ENCODE measurements at regions not wholly inside any gene's neighbourhood (a gene's known extent, or its start where the extent isn't known, plus 50 kb on each side); places are given as distances from the start of the nearest gene placed in this dataset.

DNA sequence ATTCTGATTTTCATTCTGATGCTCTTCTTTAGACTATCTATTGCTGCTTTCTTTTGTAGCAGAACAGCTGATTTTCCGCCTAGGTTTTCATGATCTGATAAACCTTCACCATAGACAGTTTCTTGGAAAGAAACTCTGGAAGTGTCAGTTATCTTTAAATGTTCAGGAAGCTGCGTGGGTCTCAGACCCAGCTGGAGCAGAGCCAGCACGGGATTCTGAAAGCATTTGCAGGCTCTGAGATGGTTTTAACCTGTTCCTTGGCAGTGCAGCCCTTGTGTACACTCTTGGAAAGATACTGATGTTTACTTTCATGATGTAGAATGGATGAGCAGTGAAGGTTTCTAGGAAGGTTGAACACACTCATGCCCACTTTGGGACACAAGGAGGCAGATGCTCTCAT is 178.0 kb upstream of the DMRT1 start:
- Histone ChIP-seq H3K27me3 (ENCODE audit: control insufficient read depth, insufficient read depth, low read length, poor library complexity, severe bottlenecking) (no peaks in the 10 kb centered on the region), H3K4me3 (ENCODE audit: low read length) (no peak overlapping the region), H3K36me3 (ENCODE audit: control insufficient read depth, insufficient read depth, low read length) (no peaks in the 10 kb centered on the region), H3K9ac (ENCODE audit: extremely low read depth, low read length, poor library complexity, severe bottlenecking) (no peak overlapping the region), H3K4me1 (ENCODE audit: control insufficient read depth, insufficient read depth, low read length) (no peaks in the 10 kb centered on the region), H3K9me3 (ENCODE audit: control insufficient read depth, low read length) (peaks cover 2% of the 10 kb centered on the region), H3K27ac (ENCODE audit: low read depth, low read length) (no peak overlapping the region)
- TF ChIP-seq, protein P1, sequence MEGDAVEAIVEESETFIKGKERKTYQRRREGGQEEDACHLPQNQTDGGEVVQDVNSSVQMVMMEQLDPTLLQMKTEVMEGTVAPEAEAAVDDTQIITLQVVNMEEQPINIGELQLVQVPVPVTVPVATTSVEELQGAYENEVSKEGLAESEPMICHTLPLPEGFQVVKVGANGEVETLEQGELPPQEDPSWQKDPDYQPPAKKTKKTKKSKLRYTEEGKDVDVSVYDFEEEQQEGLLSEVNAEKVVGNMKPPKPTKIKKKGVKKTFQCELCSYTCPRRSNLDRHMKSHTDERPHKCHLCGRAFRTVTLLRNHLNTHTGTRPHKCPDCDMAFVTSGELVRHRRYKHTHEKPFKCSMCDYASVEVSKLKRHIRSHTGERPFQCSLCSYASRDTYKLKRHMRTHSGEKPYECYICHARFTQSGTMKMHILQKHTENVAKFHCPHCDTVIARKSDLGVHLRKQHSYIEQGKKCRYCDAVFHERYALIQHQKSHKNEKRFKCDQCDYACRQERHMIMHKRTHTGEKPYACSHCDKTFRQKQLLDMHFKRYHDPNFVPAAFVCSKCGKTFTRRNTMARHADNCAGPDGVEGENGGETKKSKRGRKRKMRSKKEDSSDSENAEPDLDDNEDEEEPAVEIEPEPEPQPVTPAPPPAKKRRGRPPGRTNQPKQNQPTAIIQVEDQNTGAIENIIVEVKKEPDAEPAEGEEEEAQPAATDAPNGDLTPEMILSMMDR (conservative IDR thresholded peaks at IDR 0.05), result peak; percentile 26
- 70 to 78% methylated on average over 2 to 3 of the region's 3 CpGs for WGBS, 2 experiments (ENCODE audit: insufficient coverage in 1 of 2, insufficient read length in 1 of 2)
- DNase-seq, result no peak
- H3K9me3 Mint-ChIP-seq, result peaks cover 19% of the 10 kb centered on the region
- H3K4me1 Mint-ChIP-seq, result no peaks in the 10 kb centered on the region
- no peak overlapping the region for H3K4me3 Mint-ChIP-seq
- H3K27ac Mint-ChIP-seq, result no peak overlapping the region
- peaks cover 15% of the 10 kb centered on the region for H3K36me3 Mint-ChIP-seq (ENCODE audit: low read depth)
- no peaks in the 10 kb centered on the region for H3K27me3 Mint-ChIP-seq (ENCODE audit: insufficient read depth)

DNA sequence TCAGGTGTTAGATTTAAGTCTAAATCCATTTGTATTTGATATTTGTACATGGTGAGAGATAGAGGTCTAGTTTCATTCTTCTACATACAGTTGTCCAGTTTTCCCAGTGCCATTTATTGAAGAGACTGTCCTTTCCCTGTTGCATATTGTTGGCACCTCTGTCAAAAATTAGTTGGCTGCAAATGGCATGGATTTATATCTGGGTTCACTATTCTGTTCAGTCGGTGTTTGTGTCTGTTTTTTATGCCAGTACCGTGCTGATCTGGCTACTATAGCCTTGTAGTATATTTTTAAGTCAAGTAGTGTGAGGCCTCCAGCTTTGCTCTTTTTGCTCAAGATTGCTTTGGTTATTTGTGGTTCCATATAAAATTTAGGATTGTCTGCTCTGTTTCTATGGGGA is 176.2 kb upstream of the DMRT1 start:
- 96 to 100% methylated on average over 1 to 2 of the region's 2 CpGs for WGBS, 2 experiments (ENCODE audit: insufficient coverage in 1 of 2, insufficient read length in 1 of 2)
- H3K27me3 ChIP-seq (ENCODE audit: control insufficient read depth, insufficient read depth, low read length, poor library complexity, severe bottlenecking), result no peaks in the 10 kb centered on the region
- H3K36me3 Mint-ChIP-seq (ENCODE audit: low read depth), result peaks cover 23% of the 10 kb centered on the region
- H3K4me1 ChIP-seq (ENCODE audit: control insufficient read depth, insufficient read depth, low read length), result no peaks in the 10 kb centered on the region
- H3K4me3 Mint-ChIP-seq, result no peak overlapping the region
- peaks cover 5% of the 10 kb centered on the region for H3K4me1 Mint-ChIP-seq
- no peak overlapping the region for H3K4me3 ChIP-seq (ENCODE audit: low read length)
- no peak overlapping the region for H3K27ac ChIP-seq (ENCODE audit: low read depth, low read length)
- H3K9me3 ChIP-seq (ENCODE audit: control insufficient read depth, low read length), result peaks cover 20% of the 10 kb centered on the region
- H3K27me3 Mint-ChIP-seq (ENCODE audit: insufficient read depth), result no peaks in the 10 kb centered on the region
- peaks cover 31% of the 10 kb centered on the region for H3K9me3 Mint-ChIP-seq
- no peak overlapping the region for H3K9ac ChIP-seq (ENCODE audit: extremely low read depth, low read length, poor library complexity, severe bottlenecking)
- no peaks in the 10 kb centered on the region for H3K36me3 ChIP-seq (ENCODE audit: control insufficient read depth, insufficient read depth, low read length)
- no peak overlapping the region for H3K27ac Mint-ChIP-seq
- TF ChIP-seq, protein P1 (conservative IDR thresholded peaks at IDR 0.05), result no peak
- no peak for DNase-seq

DNA sequence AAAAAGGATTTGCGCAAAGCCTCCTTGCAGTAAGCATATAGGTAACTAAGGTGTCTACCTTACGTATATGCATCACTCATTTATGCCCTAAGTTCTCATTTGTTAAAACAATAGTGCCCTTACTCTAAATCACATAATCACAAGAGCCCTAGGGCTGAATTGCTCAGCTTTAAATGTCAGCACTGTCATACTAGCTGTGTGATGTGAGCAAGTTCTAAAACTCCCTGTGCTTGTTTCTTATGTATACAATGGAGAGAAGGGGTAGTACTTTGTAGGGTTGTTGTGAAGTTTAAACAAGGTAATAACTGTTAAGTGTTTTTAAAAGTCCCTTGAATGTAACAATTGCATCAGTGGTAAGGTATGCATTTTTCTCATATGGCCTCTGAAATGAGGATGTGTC is 169.5 kb upstream of the DMRT1 start:
- no peak for DNase-seq

More for the DNA sequence above, 169.5 kb upstream of the DMRT1 start:
- Histone ChIP-seq H3K27ac (ENCODE audit: low read depth, low read length) (no peak overlapping the region), H3K4me3 (ENCODE audit: low read length) (no peak overlapping the region), H3K9ac (ENCODE audit: extremely low read depth, low read length, poor library complexity, severe bottlenecking) (no peak overlapping the region), H3K9me3 (ENCODE audit: control insufficient read depth, low read length) (peaks cover 24% of the 10 kb centered on the region), H3K27me3 (ENCODE audit: control insufficient read depth, insufficient read depth, low read length, poor library complexity, severe bottlenecking) (no peaks in the 10 kb centered on the region), H3K4me1 (ENCODE audit: control insufficient read depth, insufficient read depth, low read length) (peaks cover 3% of the 10 kb centered on the region), H3K36me3 (ENCODE audit: control insufficient read depth, insufficient read depth, low read length) (no peaks in the 10 kb centered on the region)
- Mint-ChIP-seq H3K4me1 (peaks cover 49% of the 10 kb centered on the region), H3K27me3 (ENCODE audit: insufficient read depth) (no peaks in the 10 kb centered on the region), H3K9me3 (peaks cover 27% of the 10 kb centered on the region), H3K4me3 (no peak overlapping the region), H3K36me3 (ENCODE audit: low read depth) (peaks cover 20% of the 10 kb centered on the region), H3K27ac (no peak overlapping the region)
- WGBS, 2 experiments (ENCODE audit: insufficient coverage in 1 of 2, insufficient read length in 1 of 2), result 90 to 94% methylated on average over 2 of the region's 2 CpGs
- TF ChIP-seq, protein P1 (conservative IDR thresholded peaks at IDR 0.05), result no peak
